Lung (tissue), 11 donors: ENCODE measurements at regions not wholly inside any gene's neighbourhood (a gene's known extent, or its start where the extent isn't known, plus 50 kb on each side); places are given as distances from the start of the nearest gene placed in this dataset.

Source experiments
- ATAC-seq: fragments of 200-7000 bp; cut with Tn5 transposase; one replicate; pipeline ENCODE4 v1.9.1; 2020; ENCODE audit warnings: moderate number of reproducible peaks; ENCODE audit not compliant: insufficient read depth, low FRiP score
- DNase-seq, 3 donors: peaks; one replicate each; pipeline ENCODE4 v3.0.0-alpha.2; 2013 to 2017
- H3K27ac ChIP-seq, 2 donors: one replicate each; pipeline ENCODE4 v1.5.1; 2013; ENCODE audit warnings: mild to moderate bottlenecking in 2 of 2, moderate library complexity in 2 of 2, control low read depth in 1 of 2, inconsistent platforms in 1 of 2, low read depth in 1 of 2, low read length in 1 of 2
- H3K27me3 ChIP-seq, 3 donors: one replicate each; pipeline ENCODE4 v1.5.1; 2013; ENCODE audit warnings: low read length in 2 of 3; ENCODE audit not compliant: control insufficient read depth in 3 of 3, insufficient read depth in 3 of 3
- H3K36me3 ChIP-seq, 4 donors: one replicate each; pipeline ENCODE4 v1.5.1; 2013; ENCODE audit warnings: low read length in 4 of 4, mild to moderate bottlenecking in 1 of 4, moderate library complexity in 1 of 4; ENCODE audit not compliant: control insufficient read depth in 4 of 4, insufficient read depth in 4 of 4
- H3K4me1 ChIP-seq, 5 donors: one replicate each; pipeline ENCODE4 v1.5.1; 2013; ENCODE audit warnings: low read length in 5 of 5, mild to moderate bottlenecking in 2 of 5, moderate library complexity in 1 of 5; ENCODE audit not compliant: control insufficient read depth in 5 of 5, insufficient read depth in 5 of 5
- H3K4me3 ChIP-seq: one replicate; pipeline ENCODE4 v1.5.1; 2013; ENCODE audit warnings: mild to moderate bottlenecking, control low read depth, moderate library complexity
- H3K9ac ChIP-seq, 2 donors: one replicate each; pipeline ENCODE4 v1.5.1; 2013; ENCODE audit warnings: low read length in 2 of 2, control low read depth in 1 of 2; ENCODE audit not compliant: insufficient read depth in 1 of 2
- H3K9me3 ChIP-seq, 4 donors: one replicate each; pipeline ENCODE4 v1.5.1; 2013; ENCODE audit warnings: low read length in 3 of 4, mild to moderate bottlenecking in 1 of 4, moderate library complexity in 1 of 4; ENCODE audit not compliant: control insufficient read depth in 4 of 4, insufficient read depth in 3 of 4
- WGBS, 2 donors: extraction: QIAGEN DNeasy Blood & Tissue Kit; methylation state at CpG; one replicate each; pipeline ENCODE4 v1.1.7; 2013; 5-methylcytosine and 5-hydroxymethylcytosine counted together
- TF ChIP-seq, protein P1 (sequence below): IDR thresholded peaks from 2 replicates; pipeline ENCODE4 v1.5.1; 2012; ENCODE audit warnings: mild to moderate bottlenecking; ENCODE audit errors: control extremely low read depth, extremely low read depth
- donor health status: control.
- donor health status: control.
- donor health status: Bipolar disorder and iron deficiency.
- donor health status: healthy.
- donor health status: DM: yes; HTN: yes; CAD: no.

DNA sequence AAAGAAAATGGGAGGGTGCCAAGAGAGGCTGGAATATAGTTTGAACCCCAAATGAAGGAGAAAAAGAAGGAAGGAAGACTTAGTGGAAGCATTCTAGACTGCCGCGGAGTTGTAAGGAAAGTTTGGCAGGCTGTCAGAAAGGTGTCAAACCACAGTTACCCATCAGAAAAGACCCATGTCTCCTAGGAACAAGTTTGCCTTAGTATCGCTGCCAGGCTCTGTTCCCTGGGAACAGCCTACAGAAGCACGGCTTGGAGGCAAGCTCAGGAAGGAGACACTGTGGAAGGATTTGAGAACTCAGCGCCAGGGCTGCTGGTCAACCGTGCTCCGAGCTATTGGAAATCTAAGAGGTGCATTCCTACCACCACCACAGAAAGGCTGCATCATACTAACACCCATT, 197.4 kb downstream of the RRAGC start:
- Histone ChIP-seq H3K4me1 (no peaks in the 10 kb centered on the region), H3K9me3 (peaks cover 0 to 3% (median 1%) of the 10 kb centered on the region in 4 donors), H3K36me3 (no peaks in the 10 kb centered on the region), H3K27me3 (peaks cover 0 to 5% (median 0%) of the 10 kb centered on the region in 3 donors), H3K27ac (no peak overlapping the region), H3K9ac (no peak overlapping the region), H3K4me3 (no peak overlapping the region)
- TF ChIP-seq, protein P1, sequence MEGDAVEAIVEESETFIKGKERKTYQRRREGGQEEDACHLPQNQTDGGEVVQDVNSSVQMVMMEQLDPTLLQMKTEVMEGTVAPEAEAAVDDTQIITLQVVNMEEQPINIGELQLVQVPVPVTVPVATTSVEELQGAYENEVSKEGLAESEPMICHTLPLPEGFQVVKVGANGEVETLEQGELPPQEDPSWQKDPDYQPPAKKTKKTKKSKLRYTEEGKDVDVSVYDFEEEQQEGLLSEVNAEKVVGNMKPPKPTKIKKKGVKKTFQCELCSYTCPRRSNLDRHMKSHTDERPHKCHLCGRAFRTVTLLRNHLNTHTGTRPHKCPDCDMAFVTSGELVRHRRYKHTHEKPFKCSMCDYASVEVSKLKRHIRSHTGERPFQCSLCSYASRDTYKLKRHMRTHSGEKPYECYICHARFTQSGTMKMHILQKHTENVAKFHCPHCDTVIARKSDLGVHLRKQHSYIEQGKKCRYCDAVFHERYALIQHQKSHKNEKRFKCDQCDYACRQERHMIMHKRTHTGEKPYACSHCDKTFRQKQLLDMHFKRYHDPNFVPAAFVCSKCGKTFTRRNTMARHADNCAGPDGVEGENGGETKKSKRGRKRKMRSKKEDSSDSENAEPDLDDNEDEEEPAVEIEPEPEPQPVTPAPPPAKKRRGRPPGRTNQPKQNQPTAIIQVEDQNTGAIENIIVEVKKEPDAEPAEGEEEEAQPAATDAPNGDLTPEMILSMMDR = no peak
- ATAC-seq (no peak), DNase-seq (no peak)
- WGBS, 2 donors = 66% methylated on average over 7 of the region's 7 CpGs

DNA sequence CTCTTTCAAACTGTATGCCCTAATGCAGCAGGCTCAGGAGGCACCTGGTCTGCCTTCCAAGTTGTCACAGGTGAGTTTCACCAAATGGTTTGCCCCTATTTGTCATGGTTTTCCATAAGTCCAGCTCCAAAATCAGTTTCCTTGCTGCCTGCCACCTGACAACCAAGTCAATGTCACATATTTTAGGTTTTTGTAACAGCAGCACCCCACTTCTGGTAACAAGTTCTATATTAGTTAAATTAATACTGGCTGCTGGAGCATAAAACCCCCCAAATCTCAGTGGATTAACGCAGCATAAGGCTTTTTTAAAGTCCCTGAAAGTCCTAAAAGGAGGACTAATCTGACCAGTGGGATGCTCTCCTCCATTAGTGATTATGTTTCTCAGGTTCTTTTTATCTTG, 200.7 kb downstream of the RRAGC start:
- Histone ChIP-seq H3K36me3 (no peaks in the 10 kb centered on the region), H3K27me3 (peaks cover 0 to 5% (median 0%) of the 10 kb centered on the region in 3 donors), H3K4me3 (no peak overlapping the region), H3K4me1 (no peaks in the 10 kb centered on the region), H3K9ac (no peak overlapping the region), H3K9me3 (peaks cover 0 to 3% (median 0%) of the 10 kb centered on the region in 4 donors), H3K27ac (no peak overlapping the region)
- 70 to 96% methylated on average over 1 of the region's 1 CpG for WGBS, 2 donors
- DNase-seq (no peak), ATAC-seq (no peak)
- TF ChIP-seq, protein P1 = no peak

DNA sequence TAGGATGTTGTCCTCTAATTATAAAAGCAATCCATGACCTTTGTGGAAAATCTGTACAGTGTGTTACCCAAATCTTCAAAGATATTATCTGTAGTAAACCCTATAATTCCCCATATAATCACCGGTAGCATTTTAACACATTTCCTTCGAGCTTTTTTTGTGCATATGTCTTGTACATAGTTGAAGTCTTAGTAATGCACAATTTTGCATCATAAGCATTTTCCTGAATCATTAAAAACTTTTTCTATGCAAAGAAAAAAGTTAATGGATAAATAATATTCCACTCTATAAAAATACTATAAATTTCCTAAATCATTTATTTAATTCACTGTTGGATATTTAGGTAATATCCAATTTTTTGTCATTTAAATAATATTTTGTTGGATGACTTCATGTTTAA, 201.7 kb downstream of the RRAGC start:
- Histone ChIP-seq H3K4me1 (no peaks in the 10 kb centered on the region), H3K27me3 (no peaks in the 10 kb centered on the region), H3K4me3 (no peak overlapping the region), H3K36me3 (no peaks in the 10 kb centered on the region), H3K9ac (no peak overlapping the region), H3K27ac (no peak overlapping the region), H3K9me3 (peaks cover 0 to 3% (median 0%) of the 10 kb centered on the region in 4 donors)
- WGBS, 2 donors = 91 to 97% methylated on average over 2 of the region's 2 CpGs
- no peak for ATAC-seq
- no peak for DNase-seq
- TF ChIP-seq, protein P1 = no peak

DNA sequence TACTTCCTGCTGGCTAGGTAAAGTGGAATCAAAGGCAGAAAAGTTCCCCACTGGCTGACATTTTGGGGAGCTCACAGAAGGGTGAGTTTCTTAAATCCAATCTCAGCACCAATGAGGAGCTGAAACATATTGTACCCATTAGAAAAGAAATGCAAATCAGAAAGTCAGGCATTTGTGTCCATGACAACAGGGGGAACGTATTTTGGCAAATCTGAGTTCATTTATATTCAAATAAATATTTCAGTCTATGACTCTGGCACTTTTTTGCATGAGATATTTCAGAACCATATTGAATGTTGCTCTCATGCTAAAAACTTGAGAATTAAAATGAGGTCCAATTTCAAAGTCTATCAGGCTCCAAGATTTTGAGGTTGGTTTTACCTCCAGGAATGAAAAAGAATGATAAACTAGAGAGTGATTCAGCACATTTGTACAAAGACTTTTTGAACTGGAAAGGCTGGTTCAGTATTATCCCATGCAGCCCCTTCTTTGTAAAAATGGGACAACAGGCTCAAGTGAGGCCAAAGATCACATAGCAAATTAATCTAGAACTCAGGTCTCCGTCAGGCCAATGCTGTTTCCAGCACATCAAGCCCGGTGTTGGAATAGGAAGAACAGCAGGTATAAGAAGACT, 202.2 kb downstream of the RRAGC start:
- Histone ChIP-seq H3K27me3 (peaks cover 0 to 2% (median 0%) of the 10 kb centered on the region in 3 donors), H3K27ac (no peak overlapping the region), H3K4me1 (no peaks in the 10 kb centered on the region), H3K36me3 (no peaks in the 10 kb centered on the region), H3K9ac (no peak overlapping the region), H3K4me3 (no peak overlapping the region), H3K9me3 (peaks cover 0 to 3% (median 0%) of the 10 kb centered on the region in 4 donors)
- WGBS, 2 donors = 79 to 89% methylated on average over 3 of the region's 3 CpGs
- ATAC-seq (no peak), DNase-seq (no peak)
- TF ChIP-seq, protein P1 = no peak
